CD14-positive monocyte (primary cell): ENCODE measurements at regions not wholly inside any gene's neighbourhood (a gene's known extent, or its start where the extent isn't known, plus 50 kb on each side); places are given as distances from the start of the nearest gene placed in this dataset.

ENCODE experiments used
- DNase-seq, 3 donors: peaks; one replicate each; pipeline ENCODE4 v3.0.0-alpha.2; 2011 to 2022
- H2AFZ ChIP-seq: 2 replicates; pipeline ENCODE4 v1.6.0; 2012; ENCODE audit warnings: mild to moderate bottlenecking, low read depth, low read length, inconsistent platforms; ENCODE audit not compliant: insufficient read depth, poor library complexity, severe bottlenecking
- H3K27ac ChIP-seq, 2 donors: 1 replicate in 1 of 2; 2 replicates in 1 of 2; pipeline ENCODE4 v1.5.1; 2012 to 2013; ENCODE audit warnings: low read length in 2 of 2, control low read depth in 1 of 2, inconsistent platforms in 1 of 2, low read depth in 1 of 2, mild to moderate bottlenecking in 1 of 2
- H3K27me3 ChIP-seq, 2 donors: one replicate each; pipeline versions ENCODE4 v1.6.0 to v1.6.1; 2011 to 2013; ENCODE audit warnings: low read length in 2 of 2; ENCODE audit not compliant: control insufficient read depth in 2 of 2, insufficient read depth in 2 of 2
- H3K36me3 ChIP-seq, 2 donors: replicated peaks in 1 of 2; 1 replicate in 1 of 2; 2 replicates in 1 of 2; pipeline versions ENCODE4 v1.5.1 to v1.6.1; 2012 to 2013; ENCODE audit warnings: low read length in 2 of 2, control low read depth in 1 of 2, inconsistent platforms in 1 of 2, mild to moderate bottlenecking in 1 of 2; ENCODE audit not compliant: insufficient read depth in 2 of 2, control insufficient read depth in 1 of 2
- H3K4me1 ChIP-seq, 2 donors: 1 replicate in 1 of 2; 2 replicates in 1 of 2; pipeline versions ENCODE4 v1.5.1 to v1.6.1; 2012 to 2013; ENCODE audit warnings: low read length in 2 of 2, control low read depth in 1 of 2, inconsistent platforms in 1 of 2, mild to moderate bottlenecking in 1 of 2, moderate library complexity in 1 of 2; ENCODE audit not compliant: insufficient read depth in 2 of 2, control insufficient read depth in 1 of 2
- H3K4me2 ChIP-seq: replicated peaks from 2 replicates; pipeline ENCODE3; 2012; ENCODE audit warnings: low read length, moderate library complexity, mild to moderate bottlenecking; ENCODE audit not compliant: poor library complexity, severe bottlenecking; ENCODE audit errors: extremely low read depth
- H3K4me3 ChIP-seq, 3 experiments: fragments of 200-600 bp in 1 of 3; sonication (generic) in 1 of 3; replicated peaks in 1 of 3; 1 replicate in 2 of 3; 2 replicates in 1 of 3; pipeline ENCODE4 v1.5.1; 2011 to 2013; ENCODE audit warnings: low read length in 3 of 3, mild to moderate bottlenecking in 3 of 3, control low read depth in 2 of 3, low read depth in 2 of 3, inconsistent platforms in 1 of 3, moderate library complexity in 1 of 3
- H3K79me2 ChIP-seq: 2 replicates; pipeline ENCODE4 v1.6.0; 2012; ENCODE audit warnings: mild to moderate bottlenecking, control low read depth, inconsistent platforms, low read length, moderate library complexity; ENCODE audit not compliant: insufficient read depth
- H3K9ac ChIP-seq: 2 replicates; pipeline ENCODE4 v1.6.0; 2017; ENCODE audit warnings: low read length, mild to moderate bottlenecking; ENCODE audit not compliant: insufficient read depth, poor library complexity, severe bottlenecking
- H3K9me3 ChIP-seq, 2 donors: replicated peaks in 1 of 2; 1 replicate in 1 of 2; 2 replicates in 1 of 2; pipeline versions ENCODE4 v1.5.1 to v1.6.1; 2012 to 2013; ENCODE audit warnings: low read length in 2 of 2, control low read depth in 1 of 2; ENCODE audit not compliant: control insufficient read depth in 1 of 2, insufficient read depth in 1 of 2
- H4K20me1 ChIP-seq: 2 replicates; pipeline ENCODE4 v1.6.0; 2012; ENCODE audit warnings: mild to moderate bottlenecking, low read length, control low read depth, moderate library complexity; ENCODE audit not compliant: insufficient read depth
- H3K27ac Mint-ChIP-seq, 7 donors: one replicate each; pipeline ENCODE4 v1.8.0; 2020; ENCODE audit warnings: mild to moderate bottlenecking in 7 of 7, mixed read lengths in 7 of 7, moderate library complexity in 6 of 7, inconsistent platforms in 2 of 7
- H3K27me3 Mint-ChIP-seq, 3 donors: one replicate each; pipeline ENCODE4 v1.8.0; 2021 to 2022; ENCODE audit warnings: low read depth in 3 of 3, mild to moderate bottlenecking in 3 of 3, mixed read lengths in 3 of 3, moderate library complexity in 3 of 3, inconsistent platforms in 1 of 3
- H3K36me3 Mint-ChIP-seq, 2 donors: one replicate each; pipeline ENCODE4 v1.8.0; 2020; ENCODE audit warnings: mixed read lengths in 2 of 2, inconsistent platforms in 1 of 2, mild to moderate bottlenecking in 1 of 2
- H3K4me1 Mint-ChIP-seq: one replicate; pipeline ENCODE4 v1.8.0; 2020; ENCODE audit warnings: mild to moderate bottlenecking, mixed read lengths
- H3K4me3 Mint-ChIP-seq, 2 donors: one replicate each; pipeline ENCODE4 v1.8.0; 2020; ENCODE audit warnings: mild to moderate bottlenecking in 2 of 2, mixed read lengths in 2 of 2, moderate library complexity in 1 of 2
- H3K9me3 Mint-ChIP-seq, 7 donors: one replicate each; pipeline ENCODE4 v1.8.0; 2020 to 2022; ENCODE audit warnings: mixed read lengths in 7 of 7, mild to moderate bottlenecking in 6 of 7, moderate library complexity in 6 of 7, inconsistent platforms in 2 of 7
- WGBS: methylation state at CpG from one replicate; pipeline ENCODE4 v1.1.5; 2013; ENCODE audit warnings: missing lambda C conversion rate; ENCODE audit not compliant: insufficient coverage; 5-methylcytosine and 5-hydroxymethylcytosine counted together
- intact Hi-C, 2 donors: fragments of 100-400 bp; cut with micrococcal nuclease; formaldehyde crosslinking; loops; one replicate each; pipeline versions ENCODE4 v1.15.0 to v1.15.1; 2023
- TF ChIP-seq, protein P1 (sequence below): fragments of 200-600 bp; IDR thresholded peaks from one replicate; pipeline ENCODE4 v1.8.0; 2022; ENCODE audit warnings: antibody characterized with exemption, mild to moderate bottlenecking

DNA sequence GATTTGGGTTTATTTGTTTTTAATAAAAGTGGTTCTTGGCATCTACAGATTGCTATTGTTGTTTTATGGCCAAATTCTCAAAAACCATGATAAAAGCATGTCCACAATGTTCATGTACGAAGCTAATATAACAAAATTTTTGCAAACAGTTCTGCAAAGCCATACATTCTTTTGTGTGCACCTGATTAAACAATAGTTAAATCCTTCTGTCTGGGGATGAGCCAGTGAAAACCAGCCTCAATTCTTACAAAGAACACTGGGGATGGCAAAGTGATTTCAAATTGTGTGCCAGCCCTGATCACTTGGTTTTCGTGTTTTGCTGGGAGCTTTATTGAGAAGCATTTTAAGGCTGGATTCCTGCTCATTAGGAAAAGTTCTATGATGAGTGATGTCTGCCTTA is 149.1 kb upstream of the MAGI3 start:
- H3K4me1 ChIP-seq, result no peaks in the 10 kb centered on the region
- intact Hi-C loops, result no loop called here
- no peak overlapping the region for H3K27ac Mint-ChIP-seq
- 88% methylated on average over 2 of the region's 2 CpGs for WGBS
- TF ChIP-seq, protein P1, sequence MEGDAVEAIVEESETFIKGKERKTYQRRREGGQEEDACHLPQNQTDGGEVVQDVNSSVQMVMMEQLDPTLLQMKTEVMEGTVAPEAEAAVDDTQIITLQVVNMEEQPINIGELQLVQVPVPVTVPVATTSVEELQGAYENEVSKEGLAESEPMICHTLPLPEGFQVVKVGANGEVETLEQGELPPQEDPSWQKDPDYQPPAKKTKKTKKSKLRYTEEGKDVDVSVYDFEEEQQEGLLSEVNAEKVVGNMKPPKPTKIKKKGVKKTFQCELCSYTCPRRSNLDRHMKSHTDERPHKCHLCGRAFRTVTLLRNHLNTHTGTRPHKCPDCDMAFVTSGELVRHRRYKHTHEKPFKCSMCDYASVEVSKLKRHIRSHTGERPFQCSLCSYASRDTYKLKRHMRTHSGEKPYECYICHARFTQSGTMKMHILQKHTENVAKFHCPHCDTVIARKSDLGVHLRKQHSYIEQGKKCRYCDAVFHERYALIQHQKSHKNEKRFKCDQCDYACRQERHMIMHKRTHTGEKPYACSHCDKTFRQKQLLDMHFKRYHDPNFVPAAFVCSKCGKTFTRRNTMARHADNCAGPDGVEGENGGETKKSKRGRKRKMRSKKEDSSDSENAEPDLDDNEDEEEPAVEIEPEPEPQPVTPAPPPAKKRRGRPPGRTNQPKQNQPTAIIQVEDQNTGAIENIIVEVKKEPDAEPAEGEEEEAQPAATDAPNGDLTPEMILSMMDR, result no peak
- H3K9me3 Mint-ChIP-seq, result peaks cover 0 to 3% (median 0%) of the 10 kb centered on the region in 7 donors
- H3K27me3 ChIP-seq, result no peaks in the 10 kb centered on the region
- H3K4me3 ChIP-seq, result no peak overlapping the region
- no peaks in the 10 kb centered on the region for H3K36me3 Mint-ChIP-seq
- no peaks in the 10 kb centered on the region for H3K9me3 ChIP-seq
- no peak overlapping the region for H3K27ac ChIP-seq
- H3K4me2 ChIP-seq, result no peak overlapping the region
- H3K4me1 Mint-ChIP-seq, result no peaks in the 10 kb centered on the region
- DNase-seq, result no peak
- no peaks in the 10 kb centered on the region for H4K20me1 ChIP-seq
- no peak overlapping the region for H3K4me3 Mint-ChIP-seq
- H3K27me3 Mint-ChIP-seq, result peaks cover 2 to 5% (median 5%) of the 10 kb centered on the region in 3 donors
- no peaks in the 10 kb centered on the region for H3K36me3 ChIP-seq
- no peak overlapping the region for H3K9ac ChIP-seq
- H3K79me2 ChIP-seq, result no peaks in the 10 kb centered on the region
- no peak overlapping the region for H2AFZ ChIP-seq

DNA sequence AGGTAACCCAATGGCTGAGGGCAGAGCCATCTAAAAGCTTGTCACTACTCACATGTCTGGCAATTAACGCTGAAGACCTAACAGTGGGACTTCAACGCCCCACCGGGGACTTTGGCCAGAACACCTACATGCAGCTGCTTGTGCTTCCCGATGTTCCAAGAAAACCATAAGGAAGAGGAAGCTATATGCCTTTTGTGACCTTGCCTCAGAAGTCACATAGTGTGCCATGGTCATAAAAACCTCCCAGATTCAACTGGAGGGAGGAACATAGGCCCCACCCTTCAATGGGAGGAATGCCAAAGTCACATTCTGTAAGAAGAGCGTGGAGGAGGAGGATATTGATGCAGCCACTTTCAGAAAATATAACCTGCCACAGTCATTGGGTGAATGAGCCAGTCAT is 147.8 kb upstream of the MAGI3 start:
- Mint-ChIP-seq H3K27me3 (peaks cover 2 to 9% (median 3%) of the 10 kb centered on the region in 3 donors), H3K27ac (no peak overlapping the region), H3K4me3 (no peak overlapping the region), H3K9me3 (peaks cover 0 to 3% (median 0%) of the 10 kb centered on the region in 7 donors), H3K4me1 (no peaks in the 10 kb centered on the region), H3K36me3 (no peaks in the 10 kb centered on the region)
- no peaks in the 10 kb centered on the region for H3K9me3 ChIP-seq
- no peak overlapping the region for H3K9ac ChIP-seq
- H4K20me1 ChIP-seq, result no peaks in the 10 kb centered on the region
- no peak overlapping the region for H2AFZ ChIP-seq
- DNase-seq, result no peak
- TF ChIP-seq, protein P1, result no peak
- no peaks in the 10 kb centered on the region for H3K36me3 ChIP-seq
- H3K4me1 ChIP-seq, result no peaks in the 10 kb centered on the region
- no peak overlapping the region for H3K4me3 ChIP-seq
- H3K27me3 ChIP-seq, result no peaks in the 10 kb centered on the region
- intact Hi-C loops, result no loop called here
- no peaks in the 10 kb centered on the region for H3K79me2 ChIP-seq
- no peak overlapping the region for H3K4me2 ChIP-seq
- no peak overlapping the region for H3K27ac ChIP-seq
- WGBS, result 90% methylated on average over 4 of the region's 5 CpGs
